B cell (primary cell): ENCODE measurements at regions not wholly inside any gene's neighbourhood (a gene's known extent, or its start where the extent isn't known, plus 50 kb on each side); places are given as distances from the start of the nearest gene placed in this dataset.
A peak's percentile ranks its signal among the peaks of the same experiment; 100 is the strongest.

Source experiments
- ATAC-seq: fragments of 200-7000 bp; cut with Tn5 transposase; one replicate; pipeline ENCODE4 v1.10.0; 2021; ENCODE audit warnings: low read depth, mild to moderate bottlenecking, moderate number of reproducible peaks, moderate library complexity
- CTCF ChIA-PET: fragments of 350-600 bp; sonication (Branson Sonifier 250); formaldehyde crosslinking; loops from one replicate; lab custom pipeline; 2021; ENCODE audit warnings: antibody characterized with exemption, inconsistent platforms; lab: Charles Lee
- POLR2A ChIA-PET: fragments of 350-600 bp; sonication (Branson Sonifier 250); formaldehyde crosslinking; loops from one replicate; lab custom pipeline; 2021; ENCODE audit warnings: antibody characterized with exemption; lab: Charles Lee
- DNase-seq: peaks from one replicate; pipeline ENCODE4 v3.0.0; 2013
- H2AFZ ChIP-seq: 2 replicates; pipeline ENCODE4 v1.6.1; 2012; ENCODE audit warnings: mild to moderate bottlenecking, low read depth, low read length; ENCODE audit not compliant: insufficient read depth, poor library complexity, severe bottlenecking
- H3K27ac ChIP-seq, 2 donors: 1 replicate in 1 of 2; 2 replicates in 1 of 2; pipeline ENCODE4 v1.5.1; 2012 to 2013; ENCODE audit warnings: low read length in 2 of 2, mild to moderate bottlenecking in 2 of 2, moderate library complexity in 1 of 2
- H3K27me3 ChIP-seq, 4 experiments: fragments of 200-600 bp in 1 of 4; sonication (generic) in 1 of 4; replicated peaks in 1 of 4; 1 replicate in 2 of 4; 2 replicates in 2 of 4; pipeline versions ENCODE4 v1.6.1 to v1.7.0; 2013 to 2016; ENCODE audit warnings: low read length in 3 of 4, mild to moderate bottlenecking in 2 of 4, mixed read lengths in 1 of 4, moderate library complexity in 1 of 4; ENCODE audit not compliant: insufficient read depth in 4 of 4, control insufficient read depth in 3 of 4; ENCODE audit errors: control extremely low read depth in 1 of 4
- H3K36me3 ChIP-seq, 2 experiments: replicated peaks in 1 of 2; 1 replicate in 1 of 2; 2 replicates in 1 of 2; pipeline versions ENCODE4 v1.6.1 to v1.7.1; 2013; ENCODE audit warnings: low read length in 1 of 2; ENCODE audit not compliant: insufficient read depth in 2 of 2, control insufficient read depth in 1 of 2; ENCODE audit errors: control extremely low read depth in 1 of 2, extremely low read depth in 1 of 2
- H3K4me1 ChIP-seq, 2 donors: fragments of 200-600 bp in 1 of 2; sonication (generic) in 1 of 2; 1 replicate in 1 of 2; 2 replicates in 1 of 2; pipeline versions ENCODE4 v1.5.1 to v1.6.1; 2013 to 2017; ENCODE audit warnings: low read length in 2 of 2; ENCODE audit not compliant: control insufficient read depth in 2 of 2, insufficient read depth in 2 of 2
- H3K4me2 ChIP-seq: replicated peaks from 2 replicates; pipeline ENCODE3; 2012; ENCODE audit warnings: mild to moderate bottlenecking, low read depth, low read length; ENCODE audit not compliant: poor library complexity, severe bottlenecking
- H3K4me3 ChIP-seq, 5 experiments: fragments of 200-600 bp in 1 of 5; sonication (generic) in 1 of 5; 1 replicate in 3 of 5; 2 replicates in 2 of 5; pipeline versions ENCODE4 v1.5.1 to v1.7.0; 2011 to 2016; ENCODE audit warnings: low read length in 4 of 5, mild to moderate bottlenecking in 4 of 5, low read depth in 2 of 5, control low read depth in 1 of 5, moderate library complexity in 1 of 5; ENCODE audit not compliant: insufficient read depth in 1 of 5; ENCODE audit errors: control extremely low read depth in 1 of 5, extremely low read depth in 1 of 5
- H3K79me2 ChIP-seq: fragments of 200-600 bp; sonication (generic); one replicate; pipeline ENCODE4 v1.6.0; 2016; ENCODE audit warnings: low read length; ENCODE audit not compliant: control insufficient read depth, insufficient read depth
- H3K9ac ChIP-seq: fragments of 200-600 bp; sonication (generic); 2 replicates; pipeline ENCODE4 v1.6.1; 2017; ENCODE audit warnings: mild to moderate bottlenecking, low read length, moderate library complexity
- H3K9me3 ChIP-seq, 3 donors: one replicate each; pipeline versions ENCODE4 v1.6.1 to v1.7.1; 2013; ENCODE audit warnings: low read length in 2 of 3; ENCODE audit not compliant: control insufficient read depth in 2 of 3, insufficient read depth in 1 of 3; ENCODE audit errors: control extremely low read depth in 1 of 3
- H4K20me1 ChIP-seq: 2 replicates; pipeline ENCODE4 v1.6.0; 2012; ENCODE audit warnings: mild to moderate bottlenecking, low read length; ENCODE audit not compliant: insufficient read depth, control insufficient read depth, poor library complexity, severe bottlenecking
- H3K27ac Mint-ChIP-seq: one replicate; pipeline ENCODE4 v1.8.0; 2021; ENCODE audit warnings: mixed read lengths
- H3K27me3 Mint-ChIP-seq: one replicate; pipeline ENCODE4 v1.8.0; 2021; ENCODE audit warnings: mixed read lengths
- H3K4me1 Mint-ChIP-seq: one replicate; pipeline ENCODE4 v1.8.0; 2021; ENCODE audit warnings: mixed read lengths
- H3K4me3 Mint-ChIP-seq: one replicate; pipeline ENCODE4 v1.8.0; 2021; ENCODE audit warnings: mixed read lengths
- H3K9me3 Mint-ChIP-seq: one replicate; pipeline ENCODE4 v1.8.0; 2022; ENCODE audit warnings: mixed read lengths; ENCODE audit not compliant: insufficient read depth
- EZH2 ChIP-seq: IDR thresholded peaks from 2 replicates; pipeline ENCODE4 v1.6.1; 2012; ENCODE audit warnings: borderline replicate concordance, low read depth, mild to moderate bottlenecking, moderate library complexity, low read length; ENCODE audit not compliant: insufficient read depth, poor library complexity, severe bottlenecking
- WGBS: methylation state at CpG from one replicate; pipeline ENCODE4 v1.1.5; 2013; ENCODE audit warnings: missing lambda C conversion rate; ENCODE audit not compliant: insufficient coverage; 5-methylcytosine and 5-hydroxymethylcytosine counted together
- intact Hi-C: fragments of 100-400 bp; cut with micrococcal nuclease; formaldehyde crosslinking; loops from one replicate; pipeline ENCODE4 v1.10.0; 2022
- TF ChIP-seq, protein P1 (sequence below): fragments of 200-600 bp; IDR thresholded peaks from one replicate; pipeline ENCODE4 v1.8.0; 2022; ENCODE audit warnings: antibody characterized with exemption, mild to moderate bottlenecking

DNA sequence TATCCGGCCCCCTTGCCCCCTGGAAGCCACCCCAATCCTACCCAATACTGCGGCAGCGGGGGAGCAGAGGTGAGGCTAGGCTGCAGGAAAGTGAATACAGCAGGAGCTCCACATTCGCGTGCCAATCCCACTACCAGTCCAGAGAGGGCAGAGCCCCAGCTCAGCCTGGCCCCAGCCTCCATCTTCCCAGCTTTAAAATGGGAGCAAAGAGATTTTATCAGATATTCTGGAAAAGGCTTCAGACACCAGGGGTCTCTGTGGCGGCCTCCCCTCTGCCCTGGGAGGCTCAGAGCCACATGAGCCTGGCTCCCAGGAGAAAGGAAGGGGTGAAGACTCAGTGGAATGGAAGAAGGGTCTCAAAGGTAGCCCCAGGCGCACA lies 72.7 kb downstream of the NCOR2 start:
- H3K9me3 ChIP-seq, result no peaks in the 10 kb centered on the region
- ChIA-PET CTCF (interaction anchor here (1.5 kb wide), 1 partner anchor 74 kb away, joined by 3 read pairs; no protein-coding TSS in a partner anchor), POLR2A (no interaction called here)
- Mint-ChIP-seq H3K9me3 (no peaks in the 10 kb centered on the region), H3K4me1 (peaks cover 74% of the 10 kb centered on the region), H3K4me3 (no peak overlapping the region), H3K27ac (no peak overlapping the region), H3K27me3 (no peaks in the 10 kb centered on the region)
- intact Hi-C loops, result loop anchor here (1.0 to 10.0 kb wide), 3 partner anchors 28 to 60 kb away; no protein-coding TSS in a partner anchor
- peaks cover 100% of the 10 kb centered on the region for H4K20me1 ChIP-seq
- TF ChIP-seq, protein P1, sequence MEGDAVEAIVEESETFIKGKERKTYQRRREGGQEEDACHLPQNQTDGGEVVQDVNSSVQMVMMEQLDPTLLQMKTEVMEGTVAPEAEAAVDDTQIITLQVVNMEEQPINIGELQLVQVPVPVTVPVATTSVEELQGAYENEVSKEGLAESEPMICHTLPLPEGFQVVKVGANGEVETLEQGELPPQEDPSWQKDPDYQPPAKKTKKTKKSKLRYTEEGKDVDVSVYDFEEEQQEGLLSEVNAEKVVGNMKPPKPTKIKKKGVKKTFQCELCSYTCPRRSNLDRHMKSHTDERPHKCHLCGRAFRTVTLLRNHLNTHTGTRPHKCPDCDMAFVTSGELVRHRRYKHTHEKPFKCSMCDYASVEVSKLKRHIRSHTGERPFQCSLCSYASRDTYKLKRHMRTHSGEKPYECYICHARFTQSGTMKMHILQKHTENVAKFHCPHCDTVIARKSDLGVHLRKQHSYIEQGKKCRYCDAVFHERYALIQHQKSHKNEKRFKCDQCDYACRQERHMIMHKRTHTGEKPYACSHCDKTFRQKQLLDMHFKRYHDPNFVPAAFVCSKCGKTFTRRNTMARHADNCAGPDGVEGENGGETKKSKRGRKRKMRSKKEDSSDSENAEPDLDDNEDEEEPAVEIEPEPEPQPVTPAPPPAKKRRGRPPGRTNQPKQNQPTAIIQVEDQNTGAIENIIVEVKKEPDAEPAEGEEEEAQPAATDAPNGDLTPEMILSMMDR, result no peak
- peak overlapping the region in 1 of 2 donors; percentile 75 for H3K27ac ChIP-seq
- H2AFZ ChIP-seq, result no peak overlapping the region
- WGBS, result 100% methylated on average over 1 of the region's 7 CpGs
- H3K9ac ChIP-seq, result peak overlapping the region; percentile 26
- H3K4me3 ChIP-seq, result no peak overlapping the region
- ATAC-seq (no peak), DNase-seq (no peak)
- peaks cover 33 to 71% of the 10 kb centered on the region in 2 donors for H3K4me1 ChIP-seq
- no peaks in the 10 kb centered on the region for H3K27me3 ChIP-seq
- peaks cover 95% of the 10 kb centered on the region for H3K79me2 ChIP-seq
- peak overlapping the region; percentile 77 for H3K4me2 ChIP-seq
- peaks cover 0 to 15% of the 10 kb centered on the region in 2 experiments for H3K36me3 ChIP-seq

DNA sequence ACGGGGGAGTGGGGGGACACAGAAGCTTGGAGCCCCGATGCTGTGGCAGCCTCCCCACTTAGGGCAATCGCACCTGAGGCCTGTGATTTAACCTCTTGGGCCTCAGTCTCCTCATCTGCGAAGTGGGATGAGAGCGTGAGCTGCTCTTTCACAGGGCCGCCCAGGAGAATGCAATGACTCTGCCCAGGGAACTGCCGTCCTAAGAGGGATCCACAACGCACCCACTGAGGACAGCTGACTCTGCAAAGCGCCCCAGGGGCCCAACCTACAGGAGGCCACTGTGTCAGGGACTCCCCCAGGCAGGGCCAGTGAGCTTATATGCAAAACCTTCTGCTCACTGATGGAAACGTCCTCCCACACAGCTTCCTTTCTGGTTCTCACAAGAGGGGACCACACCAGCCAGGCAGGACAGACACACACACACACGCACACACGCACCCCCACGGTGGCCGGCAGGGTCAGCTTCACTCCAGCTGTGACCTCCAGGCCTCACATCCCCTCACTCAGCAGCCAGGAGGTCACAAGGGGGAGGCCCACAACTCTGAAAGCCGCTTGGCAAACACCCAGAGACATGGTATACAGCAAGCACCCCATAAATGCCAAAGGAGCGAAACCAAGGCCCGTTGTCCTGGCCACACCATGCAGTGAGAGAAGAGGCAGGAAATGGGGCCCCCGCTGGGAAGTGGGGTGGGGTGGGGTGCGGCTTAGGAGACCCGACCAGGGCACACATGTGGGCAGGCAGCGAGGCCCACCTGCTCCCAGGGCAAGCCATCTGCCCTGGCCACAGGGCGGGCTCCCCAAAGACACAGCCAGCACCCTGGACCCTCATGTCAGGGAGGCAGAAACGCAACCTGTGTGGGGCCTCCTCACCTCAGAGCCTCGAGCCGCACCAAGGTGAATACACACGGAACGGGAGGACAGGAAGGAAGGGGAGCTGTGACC lies 73.3 kb downstream of the NCOR2 start:
- H3K9me3 Mint-ChIP-seq, result no peaks in the 10 kb centered on the region
- POLR2A ChIA-PET, result interaction anchor here (0.7 to 1.0 kb wide), 2 partner anchors 40 to 236 kb away, joined by 3 to 4 read pairs; no protein-coding TSS in a partner anchor
- 20% methylated on average over 24 of the region's 27 CpGs for WGBS
- peaks cover 33 to 69% of the 10 kb centered on the region in 2 donors for H3K4me1 ChIP-seq
- H3K4me2 ChIP-seq, result peak overlapping the region; percentile 77
- TF ChIP-seq, protein P1, result no peak
- TF ChIP-seq EZH2, result no peak
- intact Hi-C loops, result loop anchor here (1.0 to 10.0 kb wide), 3 partner anchors 28 to 61 kb away; no protein-coding TSS in a partner anchor
- H3K27me3 ChIP-seq, result no peaks in the 10 kb centered on the region
- H3K4me3 Mint-ChIP-seq, result peak overlapping the region; percentile 83
- peaks cover 68% of the 10 kb centered on the region for H3K4me1 Mint-ChIP-seq
- H2AFZ ChIP-seq, result peak overlapping the region; percentile 22
- H3K9ac ChIP-seq, result peak overlapping the region; percentile 26
- CTCF ChIA-PET, result interaction anchor here (0.9 to 1.6 kb wide), 7 partner anchors 11 to 456 kb away, joined by 3 to 7 read pairs (median 3); no protein-coding TSS in a partner anchor
- no peaks in the 10 kb centered on the region for H3K9me3 ChIP-seq
- ATAC-seq (peak; percentile 89), DNase-seq (peak; percentile 75)
- H3K27ac Mint-ChIP-seq, result peak overlapping the region; percentile 86
- peak overlapping the region; percentile 32 to 75 for H3K27ac ChIP-seq
- peaks cover 88% of the 10 kb centered on the region for H3K79me2 ChIP-seq
- H4K20me1 ChIP-seq, result peaks cover 100% of the 10 kb centered on the region
- H3K27me3 Mint-ChIP-seq, result no peaks in the 10 kb centered on the region
- H3K36me3 ChIP-seq, result peaks cover 0 to 15% of the 10 kb centered on the region in 2 experiments
- H3K4me3 ChIP-seq, result peak overlapping the region in 1 of 5 experiments; percentile 7
